HS-5 (cell line): ENCODE measurements at regions not wholly inside any gene's neighbourhood (a gene's known extent, or its start where the extent isn't known, plus 50 kb on each side); places are given as distances from the start of the nearest gene placed in this dataset.

Experiments
- DNase-seq: peaks from one replicate; pipeline ENCODE4 v3.0.0-alpha.2; 2012; ENCODE audit warnings: low read depth

GRCh38 chr9:115988701-115989100, 164.9 kb upstream of the PAPPA start:
- DNase-seq, result no peak

GRCh38 chr9:115989831-115990230, 163.8 kb upstream of the PAPPA start:
- DNase-seq, result no peak

- DNase-seq, result peak; percentile 35
These were observed 160.8 kb upstream of the PAPPA start for GRCh38 chr9:115992834-115993233.

- DNase-seq, result peak; percentile 78
These were observed 155.7 kb upstream of the PAPPA start for GRCh38 chr9:115997923-115998322.

- DNase-seq, result no peak
These were observed 154.9 kb upstream of the PAPPA start for GRCh38 chr9:115998666-115999065.

GRCh38 chr9:115999498-115999897, 154.1 kb upstream of the PAPPA start:
- peak; percentile 68 for DNase-seq

- DNase-seq, result no peak
These were observed 152.8 kb upstream of the PAPPA start for GRCh38 chr9:116000748-116001329.

GRCh38 chr9:116002181-116002580, 151.4 kb upstream of the PAPPA start:
- no peak for DNase-seq

GRCh38 chr9:116002624-116003023, 151.0 kb upstream of the PAPPA start:
- DNase-seq, result no peak

GRCh38 chr9:116003397-116003796, 150.2 kb upstream of the PAPPA start:
- no peak for DNase-seq

- no peak for DNase-seq
These were observed 148.4 kb upstream of the PAPPA start for GRCh38 chr9:116005205-116005604.

GRCh38 chr9:116007824-116008223, 145.8 kb upstream of the PAPPA start:
- DNase-seq, result no peak

GRCh38 chr9:116008278-116008677, 145.3 kb upstream of the PAPPA start:
- DNase-seq, result no peak

GRCh38 chr9:116009420-116009819, 144.2 kb upstream of the PAPPA start:
- no peak for DNase-seq

- DNase-seq, result no peak
These were observed 137.7 kb upstream of the PAPPA start for GRCh38 chr9:116015855-116016254.

GRCh38 chr9:116020146-116020545, 133.4 kb upstream of the PAPPA start:
- no peak for DNase-seq

GRCh38 chr9:116020801-116021200, 132.8 kb upstream of the PAPPA start:
- DNase-seq, result no peak

GRCh38 chr9:116027096-116027495, 126.5 kb upstream of the PAPPA start:
- DNase-seq, result no peak

GRCh38 chr9:116027511-116027910, 126.1 kb upstream of the PAPPA start:
- peak; percentile 58 for DNase-seq

- no peak for DNase-seq
These were observed 125.6 kb upstream of the PAPPA start for GRCh38 chr9:116027951-116028350.

GRCh38 chr9:116030517-116030916, 123.1 kb upstream of the PAPPA start:
- no peak for DNase-seq

- DNase-seq, result no peak
These were observed 120.7 kb upstream of the PAPPA start for GRCh38 chr9:116032683-116033440.

GRCh38 chr9:116039312-116039711, 114.3 kb upstream of the PAPPA start:
- no peak for DNase-seq

- no peak for DNase-seq
These were observed 113.7 kb upstream of the PAPPA start for GRCh38 chr9:116039893-116040292.
